AG04449 (cell line): ENCODE measurements at regions not wholly inside any gene's neighbourhood (a gene's known extent, or its start where the extent isn't known, plus 50 kb on each side); places are given as distances from the start of the nearest gene placed in this dataset.

Experiments used
- CTCF ChIA-PET: fragments of 350-600 bp; formaldehyde crosslinking; extraction: SDS; loops from one replicate; lab custom pipeline; 2021; ENCODE audit warnings: antibody characterized with exemption; lab: Yijun Ruan, JAX
- POLR2A ChIA-PET: fragments of 400-600, 350-600 bp; formaldehyde crosslinking; extraction: SDS; loops from one replicate; lab custom pipeline; 2020; ENCODE audit warnings: antibody characterized with exemption, inconsistent platforms; lab: Yijun Ruan, JAX
- DNase-seq: peaks from one replicate; pipeline ENCODE4 v3.0.0-alpha.2; 2010; ENCODE audit warnings: low read depth, low spot score
- H3K4me3 ChIP-seq: 2 replicates; pipeline ENCODE4 v1.5.1; 2011; ENCODE audit warnings: low read depth, mild to moderate bottlenecking, control low read depth, low read length
- CTCF ChIP-seq: IDR thresholded peaks from one replicate; pipeline ENCODE4 v1.5.1; 2011; ENCODE audit warnings: mild to moderate bottlenecking, moderate library complexity, low read length, control low read depth, inconsistent platforms; ENCODE audit not compliant: insufficient read depth; ENCODE audit errors: missing control alignments

- TF ChIP-seq CTCF = no peak
- no peak overlapping the region for H3K4me3 ChIP-seq
- POLR2A ChIA-PET = interaction anchor here (0.5 to 1.2 kb wide), 3 partner anchors 29 to 865 kb away, joined by 4 to 7 read pairs (median 4); no protein-coding TSS in a partner anchor
- CTCF ChIA-PET = interaction anchor here (0.9 to 1.5 kb wide), 3 partner anchors 10 to 36 kb away, joined by 3 read pairs; no protein-coding TSS in a partner anchor
- peak; percentile 82 for DNase-seq
Measured at GRCh38 chr2:56713161-56713676, 529.4 kb downstream of the CCDC85A start.

- DNase-seq = no peak
- ChIA-PET POLR2A (interaction anchor here (1.2 kb wide), 1 partner anchor 28 kb away, joined by 7 read pairs; no protein-coding TSS in a partner anchor), CTCF (no interaction called here)
- TF ChIP-seq CTCF = no peak
- no peak overlapping the region for H3K4me3 ChIP-seq
Measured at GRCh38 chr2:56713978-56714377, 530.2 kb downstream of the CCDC85A start.

GRCh38 chr2:56714400-56714799 lies 530.6 kb downstream of the CCDC85A start:
- POLR2A ChIA-PET = no interaction called here
- DNase-seq = no peak
- no peak overlapping the region for H3K4me3 ChIP-seq
- no peak for TF ChIP-seq CTCF
- CTCF ChIA-PET = no interaction called here

GRCh38 chr2:56715683-56716082 lies 531.9 kb downstream of the CCDC85A start:
- no peak overlapping the region for H3K4me3 ChIP-seq
- ChIA-PET POLR2A (no interaction called here), CTCF (interaction anchor here (1.1 kb wide), 1 partner anchor 20 kb away, joined by 3 read pairs; no protein-coding TSS in a partner anchor)
- no peak for TF ChIP-seq CTCF
- no peak for DNase-seq

- DNase-seq = no peak
- TF ChIP-seq CTCF = no peak
- CTCF ChIA-PET = no interaction called here
- H3K4me3 ChIP-seq = no peak overlapping the region
- POLR2A ChIA-PET = no interaction called here
Measured at GRCh38 chr2:56718413-56718812, 534.6 kb downstream of the CCDC85A start.

GRCh38 chr2:56729212-56729611 lies 545.4 kb downstream of the CCDC85A start:
- no peak for TF ChIP-seq CTCF
- CTCF ChIA-PET = no interaction called here
- DNase-seq = no peak
- no peak overlapping the region for H3K4me3 ChIP-seq
- POLR2A ChIA-PET = no interaction called here
